ENCODE measurements at regions not wholly inside any gene's neighbourhood (a gene's known extent, or its start where the extent isn't known, plus 50 kb on each side); places are given as distances from the start of the nearest gene placed in this dataset.
"Not testable (repeated sequence)": the region's sequence is repeated elsewhere in the genome, so short reads cannot be mapped to it uniquely, and the experiment has no call there.

GRCh38 chr1:55539652-55540512 lies 324.7 kb upstream of the USP24 start:
- no peak for DNase-seq (ENCODE audit: low spot score)

DNA sequence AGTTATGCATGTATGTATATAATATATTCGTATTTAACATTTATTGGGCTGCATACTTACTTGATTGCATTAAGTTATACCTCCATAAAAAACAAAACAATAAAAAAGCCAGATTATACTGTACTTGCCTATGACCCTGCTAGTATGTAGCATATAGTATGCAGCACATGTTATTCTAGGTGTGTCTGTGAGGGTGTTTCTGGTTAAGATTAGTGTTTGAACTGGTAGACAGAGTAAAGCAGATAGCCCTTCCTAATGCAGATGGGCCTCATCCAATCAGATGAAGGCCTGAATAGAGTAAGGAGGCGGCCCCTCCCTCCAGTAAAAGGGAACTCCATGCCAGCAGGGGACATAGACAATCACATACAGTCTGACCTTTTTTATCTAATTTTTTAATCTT lies 323.3 kb upstream of the USP24 start:
- no peak for DNase-seq (ENCODE audit: low spot score)

- no peak for DNase-seq (ENCODE audit: low spot score)
These were observed 321.3 kb upstream of the USP24 start for GRCh38 chr1:55536545-55536865.

DNA sequence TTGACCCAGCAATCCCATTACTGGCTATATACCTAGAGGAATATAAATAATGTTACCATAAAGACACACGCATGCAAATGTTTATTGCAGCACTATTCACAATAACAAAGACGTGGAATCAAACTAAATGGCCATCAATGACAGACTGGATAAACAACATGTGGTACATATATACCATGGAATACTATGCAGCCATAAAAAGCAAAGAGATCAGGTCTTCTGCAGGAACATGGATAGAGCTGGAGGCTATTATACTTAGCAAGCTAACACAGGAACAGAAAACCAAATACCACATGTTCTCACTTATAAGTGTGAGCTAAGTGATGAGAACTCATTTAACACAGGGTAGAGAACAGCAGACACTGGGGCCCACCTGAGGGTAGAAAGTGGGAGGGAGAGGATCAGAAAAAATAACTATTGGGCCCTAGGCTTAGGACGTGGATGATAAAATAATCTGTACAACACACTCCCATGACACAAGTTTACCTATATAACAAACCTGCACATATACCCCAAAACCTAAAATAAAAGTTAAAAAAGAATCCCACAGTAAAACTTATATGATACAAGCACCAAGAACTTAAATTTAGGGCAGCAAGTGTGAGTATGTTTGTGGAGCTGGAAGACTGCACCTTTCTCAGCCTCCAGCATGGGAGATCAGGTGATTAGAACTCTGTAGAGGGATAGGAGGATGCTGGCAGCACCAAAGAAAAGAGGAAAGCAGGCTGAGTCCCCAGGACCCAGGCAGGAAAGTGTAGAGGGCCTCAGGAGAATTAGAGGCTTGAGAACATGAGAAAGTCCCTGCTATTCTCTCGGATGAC lies 320.8 kb upstream of the USP24 start:
- DNase-seq (ENCODE audit: low spot score) = no peak

- peak; percentile 30 for DNase-seq (ENCODE audit: low spot score)
These were observed 319.5 kb upstream of the USP24 start for GRCh38 chr1:55534565-55535121.

- no peak for DNase-seq (ENCODE audit: low spot score)
These were observed 316.5 kb upstream of the USP24 start for GRCh38 chr1:55531644-55532043.

- DNase-seq (ENCODE audit: low spot score) = no peak
These were observed 315.8 kb upstream of the USP24 start for GRCh38 chr1:55530749-55531478.

DNA sequence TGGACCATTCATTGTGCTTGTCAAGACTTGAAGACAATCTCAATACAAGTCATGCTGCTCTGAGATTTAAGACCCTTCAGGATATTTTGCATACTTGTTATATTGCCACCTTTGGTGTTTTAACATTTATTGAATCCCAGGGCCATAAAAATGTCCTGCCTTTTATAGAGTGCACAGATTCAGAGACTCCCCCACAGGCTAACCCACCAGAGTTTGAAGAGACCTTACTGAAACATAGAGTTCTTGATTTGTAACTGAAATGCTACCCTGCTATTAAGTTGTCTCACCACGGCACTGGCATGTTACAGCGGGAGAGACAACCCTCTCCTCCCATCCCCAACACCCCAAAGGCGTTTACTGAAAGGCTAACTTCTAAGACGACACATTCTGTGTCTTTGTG lies 313.9 kb upstream of the USP24 start:
- DNase-seq (ENCODE audit: low spot score) = no peak

GRCh38 chr1:55527831-55528230 lies 312.7 kb upstream of the USP24 start:
- DNase-seq (ENCODE audit: low spot score) = no peak

- no peak for DNase-seq (ENCODE audit: low spot score)
These were observed 311.6 kb upstream of the USP24 start for GRCh38 chr1:55526716-55527115.

- DNase-seq (ENCODE audit: low spot score) = no peak
These were observed 308.8 kb upstream of the USP24 start for GRCh38 chr1:55524006-55524405.

DNA sequence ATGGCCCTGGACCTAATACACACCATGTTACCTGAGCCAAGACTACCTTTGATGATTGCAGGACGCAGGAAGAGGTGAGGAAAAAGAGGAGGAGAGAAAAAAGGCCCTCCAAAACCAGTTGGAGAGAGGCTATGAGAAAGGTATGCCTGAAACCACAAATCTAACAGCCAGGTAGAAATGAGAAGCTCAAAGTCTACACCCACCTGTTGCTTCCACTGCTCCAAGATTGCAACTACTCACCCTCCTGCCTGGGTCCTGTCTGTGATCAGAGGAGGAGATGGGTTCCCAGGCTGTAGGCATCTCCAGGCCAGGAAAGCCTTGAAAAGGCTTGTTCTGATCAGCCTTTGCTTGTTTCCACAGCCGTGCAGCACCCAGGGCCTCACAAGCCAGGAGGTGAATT lies 307.8 kb upstream of the USP24 start:
- DNase-seq (ENCODE audit: low spot score) = no peak

- DNase-seq (ENCODE audit: low spot score) = no peak
These were observed 307.3 kb upstream of the USP24 start for GRCh38 chr1:55522353-55522903.

DNA sequence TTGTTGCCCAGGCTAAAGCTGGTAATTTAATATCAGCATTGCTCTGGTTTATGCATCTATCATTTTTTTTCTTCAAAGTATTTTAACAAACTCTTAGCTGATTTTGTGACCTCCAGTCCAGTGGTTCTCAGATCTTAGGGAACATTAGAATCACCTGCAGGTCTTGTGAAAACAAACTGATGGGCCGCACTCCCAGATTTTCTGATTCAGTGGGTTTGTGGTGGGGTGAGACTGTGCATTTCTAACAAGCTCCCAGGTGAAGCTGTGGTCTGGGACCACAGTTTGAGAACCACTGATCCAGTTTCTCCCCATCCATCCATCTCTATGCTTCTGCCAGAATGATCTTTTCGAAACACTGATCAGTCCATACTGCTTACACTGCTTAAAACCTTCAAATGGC lies 305.7 kb upstream of the USP24 start:
- no peak for DNase-seq (ENCODE audit: low spot score)

DNA sequence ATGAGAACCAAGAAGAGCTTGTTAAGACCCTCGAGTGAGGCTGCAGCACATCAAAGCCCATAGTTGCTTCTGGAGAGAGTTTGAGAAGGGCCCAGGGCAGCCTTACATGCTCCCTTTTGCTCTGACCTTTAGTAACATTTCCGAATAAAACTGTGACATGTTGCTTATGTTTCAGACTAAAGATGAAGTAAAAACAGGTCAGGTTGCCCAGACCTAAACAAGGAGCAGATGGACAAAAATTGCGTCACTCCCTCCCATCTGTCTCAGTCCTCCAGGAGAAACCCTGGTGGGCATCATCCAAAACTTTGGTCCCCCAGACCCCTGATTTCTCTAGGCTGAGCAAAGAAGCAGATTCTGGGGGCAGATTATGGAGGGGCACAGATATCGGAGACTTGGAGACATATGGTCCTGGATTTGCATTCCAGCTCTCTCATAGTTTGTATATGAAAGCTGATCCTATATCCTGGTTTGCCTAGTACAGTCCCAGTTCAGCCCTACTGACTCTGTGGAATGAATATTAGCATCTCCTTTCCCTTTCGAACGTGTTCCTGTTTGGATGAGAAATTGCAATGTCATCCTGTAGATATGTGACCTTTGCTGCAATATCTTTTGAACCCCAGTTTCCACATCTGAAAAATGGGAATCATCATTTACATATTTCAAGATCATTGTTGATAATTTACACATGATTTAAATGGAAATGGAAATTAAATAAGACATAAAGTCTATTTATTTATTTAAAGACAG lies 304.9 kb upstream of the USP24 start:
- DNase-seq (ENCODE audit: low spot score) = no peak

- no peak for DNase-seq (ENCODE audit: low spot score)
These were observed 304.1 kb upstream of the USP24 start for GRCh38 chr1:55519276-55519675.

DNA sequence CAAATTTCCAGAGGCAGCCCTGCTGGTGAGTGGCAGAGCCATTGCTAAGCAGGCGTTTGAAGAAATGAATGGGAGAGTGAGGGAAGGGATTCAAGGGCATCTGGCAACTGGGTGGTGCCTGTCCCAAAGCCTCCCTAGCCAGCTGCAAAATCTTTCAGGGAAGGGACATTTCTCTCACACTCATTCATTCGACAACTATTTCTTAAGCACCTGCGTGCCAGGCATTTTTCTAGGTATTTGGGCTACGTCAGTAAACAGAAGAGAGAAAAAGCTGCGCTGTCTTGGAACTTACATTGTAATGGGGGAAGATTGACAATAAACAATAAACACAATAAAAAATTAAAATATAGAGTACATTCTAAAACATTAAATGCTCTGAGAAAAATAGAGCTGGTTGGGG lies 301.9 kb upstream of the USP24 start:
- no peak for DNase-seq (ENCODE audit: low spot score)

DNA sequence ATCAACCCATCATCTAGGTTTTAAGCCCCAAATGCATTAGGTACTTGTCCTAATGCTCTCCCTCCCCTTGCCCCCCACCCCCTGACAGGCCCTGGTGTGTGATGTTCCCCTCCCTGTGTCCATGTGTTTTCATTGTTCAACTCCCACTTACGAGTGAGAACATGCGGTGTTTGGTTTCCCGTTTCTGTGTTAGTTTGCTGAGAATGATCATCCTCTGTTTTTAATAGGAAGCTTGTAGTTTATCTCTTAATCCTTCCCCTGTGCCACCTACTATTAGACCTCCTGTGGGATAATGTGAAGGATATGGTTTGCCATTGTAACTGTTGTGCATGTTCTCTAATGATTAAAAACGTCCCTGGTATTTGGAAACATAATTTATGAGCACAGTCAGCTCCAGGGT lies 299.4 kb upstream of the USP24 start:
- DNase-seq (ENCODE audit: low spot score) = not testable (repeated sequence)

GRCh38 chr1:55512466-55512865 lies 297.3 kb upstream of the USP24 start:
- DNase-seq (ENCODE audit: low spot score) = no peak

GRCh38 chr1:55507578-55507931 lies 292.4 kb upstream of the USP24 start:
- no peak for DNase-seq (ENCODE audit: low spot score)

- DNase-seq (ENCODE audit: low spot score) = peak; percentile 66
These were observed 291.8 kb upstream of the USP24 start for GRCh38 chr1:55506740-55507577.

All from LoVo (cell line).